ENCODE measurements at regions not wholly inside any gene's neighbourhood (a gene's known extent, or its start where the extent isn't known, plus 50 kb on each side); places are given as distances from the start of the nearest gene placed in this dataset.

GRCh38 chr1:221085701-221086375 is 206.6 kb downstream of the HLX start:
- H3K4me3 ChIP-seq = no peak overlapping the region
- no peak for ATAC-seq
- no peak overlapping the region for H3K27ac ChIP-seq
- no peaks in the 10 kb centered on the region for H3K9me3 ChIP-seq
- no peaks in the 10 kb centered on the region for H3K36me3 ChIP-seq
- no peaks in the 10 kb centered on the region for H3K27me3 ChIP-seq
- TF ChIP-seq POLR2A (IDR thresholded peaks at IDR 0.05) (no peak), CTCF (IDR thresholded peaks at IDR 0.05 in 4 of 5, conservative IDR thresholded peaks at IDR 0.05 in 1 of 5) (no peak)
- intact Hi-C loops (cut with DNase I; ENCODE audit: low total_unique reads) (no loop called here), in situ Hi-C loops (cut with MboI; ENCODE audit: low sequenced_read_pairs in 4 of 4) (no loop called here)
- no peaks in the 10 kb centered on the region for H3K4me1 ChIP-seq
- DNase-seq = no peak

- DNase-seq = no peak
- Histone ChIP-seq H3K4me1 (no peaks in the 10 kb centered on the region), H3K36me3 (no peaks in the 10 kb centered on the region), H3K4me3 (no peak overlapping the region), H3K27me3 (no peaks in the 10 kb centered on the region), H3K27ac (no peak overlapping the region), H3K9me3 (no peaks in the 10 kb centered on the region)
- intact Hi-C loops (cut with DNase I; ENCODE audit: low total_unique reads) (no loop called here), in situ Hi-C loops (cut with MboI; ENCODE audit: low sequenced_read_pairs in 4 of 4) (no loop called here)
- TF ChIP-seq POLR2A (IDR thresholded peaks at IDR 0.05) (no peak), CTCF (IDR thresholded peaks at IDR 0.05 in 4 of 5, conservative IDR thresholded peaks at IDR 0.05 in 1 of 5) (no peak)
- no peak for ATAC-seq
Measured at GRCh38 chr1:221087919-221088318, 208.7 kb downstream of the HLX start.

- ATAC-seq = no peak
- no peak overlapping the region for H3K27ac ChIP-seq
- DNase-seq = no peak
- H3K4me3 ChIP-seq = no peak overlapping the region
- intact Hi-C loops (cut with DNase I; ENCODE audit: low total_unique reads) = no loop called here
- no peaks in the 10 kb centered on the region for H3K9me3 ChIP-seq
- no peaks in the 10 kb centered on the region for H3K27me3 ChIP-seq
- TF ChIP-seq CTCF (IDR thresholded peaks at IDR 0.05 in 4 of 5, conservative IDR thresholded peaks at IDR 0.05 in 1 of 5) (no peak), POLR2A (IDR thresholded peaks at IDR 0.05) (no peak)
- in situ Hi-C loops (cut with MboI; ENCODE audit: low sequenced_read_pairs in 4 of 4) = no loop called here
- H3K36me3 ChIP-seq = no peaks in the 10 kb centered on the region
- H3K4me1 ChIP-seq = no peaks in the 10 kb centered on the region
Measured at GRCh38 chr1:221089273-221089672, 210.0 kb downstream of the HLX start.

GRCh38 chr1:221089803-221090202 is 210.6 kb downstream of the HLX start:
- Histone ChIP-seq H3K9me3 (no peaks in the 10 kb centered on the region), H3K36me3 (no peaks in the 10 kb centered on the region), H3K4me3 (no peak overlapping the region), H3K4me1 (no peaks in the 10 kb centered on the region), H3K27ac (no peak overlapping the region), H3K27me3 (no peaks in the 10 kb centered on the region)
- no peak for DNase-seq
- no peak for TF ChIP-seq CTCF (IDR thresholded peaks at IDR 0.05 in 4 of 5, conservative IDR thresholded peaks at IDR 0.05 in 1 of 5)
- TF ChIP-seq POLR2A (IDR thresholded peaks at IDR 0.05) = no peak
- intact Hi-C loops (cut with DNase I; ENCODE audit: low total_unique reads) = no loop called here
- in situ Hi-C loops (cut with MboI; ENCODE audit: low sequenced_read_pairs in 4 of 4) = no loop called here
- no peak for ATAC-seq
